ENCODE measurements at regions not wholly inside any gene's neighbourhood (a gene's known extent, or its start where the extent isn't known, plus 50 kb on each side); places are given as distances from the start of the nearest gene placed in this dataset.

- no peak for DNase-seq
Observed at GRCh38 chr1:5403935-5404334, 588.3 kb downstream of the NPHP4 start.

- no peak for DNase-seq
Observed at GRCh38 chr1:5402618-5403017, 589.6 kb downstream of the NPHP4 start.

GRCh38 chr1:5399771-5400170 lies 592.5 kb downstream of the NPHP4 start:
- DNase-seq, result no peak

- DNase-seq, result no peak
Observed at GRCh38 chr1:5396593-5396992, 595.6 kb downstream of the NPHP4 start.

GRCh38 chr1:5394111-5394510 lies 598.1 kb downstream of the NPHP4 start:
- no peak for DNase-seq

- DNase-seq, result no peak
Observed at GRCh38 chr1:5393603-5394002, 598.6 kb downstream of the NPHP4 start.

- DNase-seq, result no peak
Observed at GRCh38 chr1:5393146-5393545, 599.1 kb downstream of the NPHP4 start.

- no peak for DNase-seq
Observed at GRCh38 chr1:5391725-5392124, 600.5 kb downstream of the NPHP4 start.

- no peak for DNase-seq
Observed at GRCh38 chr1:5390504-5390903, 601.7 kb downstream of the NPHP4 start.

- no peak for DNase-seq
Observed at GRCh38 chr1:5389101-5389885, 602.9 kb downstream of the NPHP4 start.

- DNase-seq, result no peak
Observed at GRCh38 chr1:5388622-5389021, 603.6 kb downstream of the NPHP4 start.

GRCh38 chr1:5386371-5386770 lies 605.9 kb downstream of the NPHP4 start:
- no peak for DNase-seq

- DNase-seq, result no peak
Observed at GRCh38 chr1:5385956-5386355, 606.3 kb downstream of the NPHP4 start.

- DNase-seq, result no peak
Observed at GRCh38 chr1:5385096-5385799, 607.0 kb downstream of the NPHP4 start.

- no peak for DNase-seq
Observed at GRCh38 chr1:5381491-5381890, 610.7 kb downstream of the NPHP4 start.

- DNase-seq, result no peak
Observed at GRCh38 chr1:5379176-5379759, 613.0 kb downstream of the NPHP4 start.

- no peak for DNase-seq
Observed at GRCh38 chr1:5376538-5377247, 615.5 kb downstream of the NPHP4 start.

- no peak for DNase-seq
Observed at GRCh38 chr1:5375481-5375880, 616.7 kb downstream of the NPHP4 start.

- no peak for DNase-seq
Observed at GRCh38 chr1:5374192-5374591, 618.0 kb downstream of the NPHP4 start.

GRCh38 chr1:5373281-5373680 lies 618.9 kb downstream of the NPHP4 start:
- DNase-seq, result no peak

GRCh38 chr1:5371270-5371669 lies 621.0 kb downstream of the NPHP4 start:
- DNase-seq, result no peak

GRCh38 chr1:5370311-5370710 lies 621.9 kb downstream of the NPHP4 start:
- no peak for DNase-seq

- no peak for DNase-seq
Observed at GRCh38 chr1:5369223-5369622, 623.0 kb downstream of the NPHP4 start.

- DNase-seq, result no peak
Observed at GRCh38 chr1:5368201-5368600, 624.0 kb downstream of the NPHP4 start.
